Heart left ventricle (tissue), 16 donors: ENCODE measurements at regions not wholly inside any gene's neighbourhood (a gene's known extent, or its start where the extent isn't known, plus 50 kb on each side); places are given as distances from the start of the nearest gene placed in this dataset.
A peak's percentile ranks its signal among the peaks of the same experiment; 100 is the strongest.

Source experiments
- ATAC-seq, 4 donors: fragments of 200-7000 bp; cut with Tn5 transposase; one replicate each; pipeline ENCODE4 v1.9.1; 2020 to 2022; ENCODE audit warnings: moderate library complexity in 4 of 4, mild to moderate bottlenecking in 3 of 4, moderate number of reproducible peaks in 1 of 4
- DNase-seq, 5 donors: peaks; one replicate each; pipeline ENCODE4 v3.0.0-alpha.2; 2020
- H3K27ac ChIP-seq, 12 donors: fragments of 200-600 bp; sonication (generic) in 4 of 12; one replicate each; pipeline versions ENCODE4 v1.5.0 to v1.8.0; 2016 to 2022; ENCODE audit warnings: mild to moderate bottlenecking in 2 of 12
- H3K27me3 ChIP-seq, 9 donors: fragments of 200-600 bp; sonication (generic) in 2 of 9; one replicate each; pipeline versions ENCODE4 v1.5.1 to v1.8.0; 2016 to 2022; ENCODE audit warnings: mild to moderate bottlenecking in 3 of 9
- H3K36me3 ChIP-seq, 9 donors: fragments of 200-600 bp; sonication (generic) in 2 of 9; one replicate each; pipeline versions ENCODE4 v1.5.0 to v1.8.0; 2018 to 2022; ENCODE audit warnings: mild to moderate bottlenecking in 2 of 9
- H3K4me1 ChIP-seq, 12 donors: fragments of 200-600 bp; sonication (generic) in 4 of 12; one replicate each; pipeline versions ENCODE4 v1.5.0 to v1.8.0; 2016 to 2022; ENCODE audit warnings: mild to moderate bottlenecking in 3 of 12
- H3K4me3 ChIP-seq, 12 donors: fragments of 200-600 bp; sonication (generic) in 4 of 12; one replicate each; pipeline versions ENCODE4 v1.5.0 to v1.8.0; 2017 to 2022; ENCODE audit warnings: mild to moderate bottlenecking in 9 of 12, moderate library complexity in 4 of 12
- H3K9me3 ChIP-seq, 12 donors: fragments of 200-600 bp; sonication (generic) in 4 of 12; one replicate each; pipeline versions ENCODE4 v1.5.0 to v1.8.0; 2016 to 2022; ENCODE audit warnings: mild to moderate bottlenecking in 1 of 12
- POLR2A ChIP-seq, 2 donors: fragments of 450-650 bp; IDR thresholded peaks; one replicate each; pipeline ENCODE4 v1.6.1; 2017; ENCODE audit warnings: antibody characterized with exemption in 2 of 2, mild to moderate bottlenecking in 2 of 2, moderate library complexity in 2 of 2
- WGBS, 4 donors: extraction: QIAGEN DNeasy Blood & Tissue Kit in 2 of 4; methylation state at CpG; one replicate each; pipeline versions ENCODE4 v1.1.5 to v1.1.7; 2013 to 2018; 5-methylcytosine and 5-hydroxymethylcytosine counted together
- intact Hi-C, 10 donors: fragments of 100-400 bp; cut with DNase I; formaldehyde crosslinking; loops; one replicate each; pipeline versions ENCODE4 v1.11.1 to v1.14.2; 2022
- TF ChIP-seq, protein P1 (sequence below), 12 donors: fragments of 200-600 bp; sonication (generic) in 4 of 12; IDR thresholded peaks; one replicate each; pipeline versions ENCODE4 v1.5.0 to v1.8.0; 2018 to 2022; ENCODE audit warnings: antibody characterized with exemption in 12 of 12, mild to moderate bottlenecking in 5 of 12
- donor health status: ischemic (EF 13 %, LVEDD 7.1; RV severe dilation, severe dysfunction).
- donor health status: healthy with polysubstance abuse.
- donor health status: DM: no; HTN: yes; CAD: no.
- donor health status: DM: no; HTN: no; CAD: no.
- donor health status: ischemic (EF 25% LVEDD 6.9; RV normal size, moderate dysfunction).
- donor health status: ischemic (EF 25% LVEDD 5.7; RV mildly dilated, moderate dysfunction).
- donor health status: healthy.
- donor health status: DM: yes; HTN: yes; CAD: no.
- donor health status: ischemic (EF 35%, LVEDD 5.7; RV mildly dilated, moderate dysfunction).
- donor health status: nonischemic (EF 11% LVEDD 7.7; RV severe dilation, severe dysfunction).
- donor health status: DM: yes; HTN: yes; CAD: no.
- donor health status: PGD.
- donor health status: ischemic (EF 29% LVEDD 5.4; RV normal size, mild dysfunction).
- donor health status: nonischemic (EF 23%, LVEDD 6.1; RV moderate dilation, normal function).

DNA sequence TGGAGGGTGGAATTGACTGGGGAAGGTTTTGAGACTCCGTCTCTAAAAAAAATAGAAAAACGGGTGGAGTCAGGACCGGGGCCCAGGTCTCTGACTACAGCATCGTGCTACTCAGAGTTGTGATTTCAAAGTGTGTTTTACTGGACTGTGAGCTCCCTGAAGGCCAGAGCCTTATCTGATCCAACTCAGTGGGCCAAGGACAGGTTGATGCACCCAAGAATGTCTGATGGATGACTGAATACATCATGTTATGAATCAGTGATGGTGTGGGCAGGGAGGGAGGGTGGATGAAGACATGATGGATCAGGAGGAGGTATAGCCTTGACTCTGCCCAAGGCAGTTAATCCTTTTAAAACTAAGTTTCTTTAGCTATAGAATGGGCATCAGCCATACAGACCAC lies 81.6 kb downstream of the FOXD2 start:
- H3K4me1 ChIP-seq = peaks cover 0 to 9% (median 0%) of the 10 kb centered on the region in 12 donors
- TF ChIP-seq POLR2A (IDR thresholded peaks at IDR 0.05) = no peak
- TF ChIP-seq, protein P1, sequence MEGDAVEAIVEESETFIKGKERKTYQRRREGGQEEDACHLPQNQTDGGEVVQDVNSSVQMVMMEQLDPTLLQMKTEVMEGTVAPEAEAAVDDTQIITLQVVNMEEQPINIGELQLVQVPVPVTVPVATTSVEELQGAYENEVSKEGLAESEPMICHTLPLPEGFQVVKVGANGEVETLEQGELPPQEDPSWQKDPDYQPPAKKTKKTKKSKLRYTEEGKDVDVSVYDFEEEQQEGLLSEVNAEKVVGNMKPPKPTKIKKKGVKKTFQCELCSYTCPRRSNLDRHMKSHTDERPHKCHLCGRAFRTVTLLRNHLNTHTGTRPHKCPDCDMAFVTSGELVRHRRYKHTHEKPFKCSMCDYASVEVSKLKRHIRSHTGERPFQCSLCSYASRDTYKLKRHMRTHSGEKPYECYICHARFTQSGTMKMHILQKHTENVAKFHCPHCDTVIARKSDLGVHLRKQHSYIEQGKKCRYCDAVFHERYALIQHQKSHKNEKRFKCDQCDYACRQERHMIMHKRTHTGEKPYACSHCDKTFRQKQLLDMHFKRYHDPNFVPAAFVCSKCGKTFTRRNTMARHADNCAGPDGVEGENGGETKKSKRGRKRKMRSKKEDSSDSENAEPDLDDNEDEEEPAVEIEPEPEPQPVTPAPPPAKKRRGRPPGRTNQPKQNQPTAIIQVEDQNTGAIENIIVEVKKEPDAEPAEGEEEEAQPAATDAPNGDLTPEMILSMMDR (IDR thresholded peaks at IDR 0.05) = no peak
- DNase-seq (no peak), ATAC-seq (no peak)
- H3K27ac ChIP-seq = no peak overlapping the region
- 85 to 90% (median 88%) methylated on average over 4 of the region's 4 CpGs for WGBS, 4 donors
- H3K9me3 ChIP-seq = peaks cover 0 to 3% (median 0%) of the 10 kb centered on the region in 12 donors
- H3K36me3 ChIP-seq = no peaks in the 10 kb centered on the region
- H3K4me3 ChIP-seq = no peak overlapping the region
- intact Hi-C loops = no loop called here
- peaks cover 0 to 22% (median 0%) of the 10 kb centered on the region in 9 donors for H3K27me3 ChIP-seq

DNA sequence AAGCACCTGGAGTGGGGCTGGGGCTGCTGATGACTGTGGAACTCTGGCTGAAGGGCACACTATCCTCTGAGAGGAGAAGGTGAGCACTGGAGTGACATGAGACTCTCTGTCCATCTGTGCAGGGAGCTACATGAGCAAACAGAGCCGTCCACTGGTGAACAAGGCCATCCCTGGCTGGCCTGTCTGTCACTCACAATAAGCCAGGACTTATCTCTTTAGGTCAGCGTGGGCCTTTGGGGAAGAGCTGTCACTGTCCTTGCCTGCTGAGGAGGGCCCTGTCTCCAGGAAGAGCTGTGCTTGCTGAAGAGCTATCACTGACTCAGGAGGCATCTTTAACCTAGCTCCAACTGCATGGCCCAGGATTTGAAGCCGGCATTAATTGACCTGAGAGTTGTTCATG lies 82.1 kb downstream of the FOXD2 start:
- intact Hi-C loops = loop anchor here in 4 of 10 donors (5.0 to 10.0 kb wide), 4 partner anchors 73 to 207 kb away; no protein-coding TSS in a partner anchor
- TF ChIP-seq, protein P1 (IDR thresholded peaks at IDR 0.05) = no peak
- TF ChIP-seq POLR2A (IDR thresholded peaks at IDR 0.05) = no peak
- Histone ChIP-seq H3K27ac (no peak overlapping the region), H3K27me3 (peaks cover 0 to 25% (median 0%) of the 10 kb centered on the region in 9 donors), H3K36me3 (no peaks in the 10 kb centered on the region), H3K4me3 (no peak overlapping the region), H3K9me3 (peaks cover 0 to 3% (median 0%) of the 10 kb centered on the region in 12 donors), H3K4me1 (peaks cover 0 to 9% (median 0%) of the 10 kb centered on the region in 12 donors)
- DNase-seq (no peak), ATAC-seq (no peak)
- 79 to 93% (median 87%) methylated on average over 3 of the region's 3 CpGs for WGBS, 4 donors

DNA sequence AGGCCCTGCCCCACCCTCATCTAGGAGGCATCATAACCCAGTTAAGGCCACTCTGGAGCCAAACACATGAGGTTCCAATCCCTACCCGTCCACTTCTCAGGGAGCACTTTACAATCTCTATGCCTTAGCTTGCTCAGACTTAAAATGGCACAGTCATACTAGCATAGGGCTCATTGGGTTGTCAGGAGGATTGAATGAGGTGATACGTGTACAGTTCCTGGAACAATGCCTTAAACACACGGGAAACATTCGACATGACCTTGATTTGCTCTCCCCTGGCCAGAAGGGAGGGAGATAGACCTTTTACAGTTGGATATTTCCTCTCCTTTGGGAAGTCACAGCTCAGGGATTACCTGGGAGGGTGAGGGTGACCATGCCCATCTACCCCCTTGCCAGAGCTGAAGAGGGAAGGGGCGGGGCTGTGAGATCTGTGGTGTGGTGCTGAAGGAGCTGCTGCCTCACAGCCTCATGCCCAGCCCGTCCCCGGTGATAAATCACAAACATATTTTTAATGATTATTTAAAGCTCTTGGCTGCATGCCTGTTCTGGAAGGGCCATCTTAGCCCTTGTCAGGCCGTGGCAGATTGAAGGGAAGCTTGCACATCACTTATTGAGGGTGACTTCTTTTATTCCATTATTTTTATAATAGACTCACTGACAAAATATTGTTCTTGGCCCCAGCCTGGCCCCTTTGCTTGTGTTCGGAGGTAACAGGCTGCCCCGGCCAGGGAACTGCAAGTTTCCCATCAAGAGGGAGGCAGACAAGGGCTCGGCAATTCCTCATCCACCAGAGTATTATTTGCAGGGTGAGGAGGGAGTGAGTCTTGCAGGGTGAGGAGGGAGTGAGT lies 83.4 kb downstream of the FOXD2 start:
- TF ChIP-seq, protein P1 (IDR thresholded peaks at IDR 0.05) = no peak
- no peak for TF ChIP-seq POLR2A (IDR thresholded peaks at IDR 0.05)
- DNase-seq (no peak), ATAC-seq (peak in 3 of 4 donors; percentile 9 to 38 (median 38))
- H3K4me1 ChIP-seq = peaks cover 0 to 9% (median 0%) of the 10 kb centered on the region in 12 donors
- no peak overlapping the region for H3K27ac ChIP-seq
- H3K36me3 ChIP-seq = no peaks in the 10 kb centered on the region
- 45 to 49% (median 46%) methylated on average over 11 of the region's 11 CpGs for WGBS, 4 donors
- intact Hi-C loops = loop anchor here in 4 of 10 donors (5.0 to 10.0 kb wide), 4 partner anchors 74 to 206 kb away; no protein-coding TSS in a partner anchor
- H3K4me3 ChIP-seq = no peak overlapping the region
- peaks cover 0 to 19% (median 7%) of the 10 kb centered on the region in 9 donors for H3K27me3 ChIP-seq
- peaks cover 0 to 3% (median 0%) of the 10 kb centered on the region in 12 donors for H3K9me3 ChIP-seq
